H1 (cell line): ENCODE measurements at regions not wholly inside any gene's neighbourhood (a gene's known extent, or its start where the extent isn't known, plus 50 kb on each side); places are given as distances from the start of the nearest gene placed in this dataset.

ENCODE experiments used
- JUN ChIP-seq: IDR thresholded peaks from 2 replicates; pipeline ENCODE4 v1.6.1; 2011; ENCODE audit warnings: low read depth, mild to moderate bottlenecking, improper control_type of control experiment, low read length
- POLR2AphosphoS5 ChIP-seq: IDR thresholded peaks from 2 replicates; pipeline ENCODE4 v1.6.1; 2011; ENCODE audit warnings: low read depth, low read length
- TF ChIP-seq, protein P1 (sequence below), 3 experiments: IDR thresholded peaks; 1 replicate in 2 of 3; 2 replicates in 1 of 3; pipeline versions ENCODE4 v1.5.1 to v1.6.1; 2011; ENCODE audit warnings: low read length in 3 of 3, mild to moderate bottlenecking in 3 of 3, inconsistent platforms in 2 of 3, low read depth in 1 of 3, moderate library complexity in 1 of 3; ENCODE audit not compliant: insufficient read depth in 1 of 3; ENCODE audit errors: control extremely low read depth in 1 of 3
- TF ChIP-seq, protein P2 (sequence below): IDR thresholded peaks from 2 replicates; pipeline ENCODE4 v1.6.1; 2012; ENCODE audit warnings: low read length, inconsistent platforms

- TF ChIP-seq JUN (no peak), POLR2AphosphoS5 (no peak)
- TF ChIP-seq, protein P1, sequence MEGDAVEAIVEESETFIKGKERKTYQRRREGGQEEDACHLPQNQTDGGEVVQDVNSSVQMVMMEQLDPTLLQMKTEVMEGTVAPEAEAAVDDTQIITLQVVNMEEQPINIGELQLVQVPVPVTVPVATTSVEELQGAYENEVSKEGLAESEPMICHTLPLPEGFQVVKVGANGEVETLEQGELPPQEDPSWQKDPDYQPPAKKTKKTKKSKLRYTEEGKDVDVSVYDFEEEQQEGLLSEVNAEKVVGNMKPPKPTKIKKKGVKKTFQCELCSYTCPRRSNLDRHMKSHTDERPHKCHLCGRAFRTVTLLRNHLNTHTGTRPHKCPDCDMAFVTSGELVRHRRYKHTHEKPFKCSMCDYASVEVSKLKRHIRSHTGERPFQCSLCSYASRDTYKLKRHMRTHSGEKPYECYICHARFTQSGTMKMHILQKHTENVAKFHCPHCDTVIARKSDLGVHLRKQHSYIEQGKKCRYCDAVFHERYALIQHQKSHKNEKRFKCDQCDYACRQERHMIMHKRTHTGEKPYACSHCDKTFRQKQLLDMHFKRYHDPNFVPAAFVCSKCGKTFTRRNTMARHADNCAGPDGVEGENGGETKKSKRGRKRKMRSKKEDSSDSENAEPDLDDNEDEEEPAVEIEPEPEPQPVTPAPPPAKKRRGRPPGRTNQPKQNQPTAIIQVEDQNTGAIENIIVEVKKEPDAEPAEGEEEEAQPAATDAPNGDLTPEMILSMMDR (IDR thresholded peaks at IDR 0.05; ENCODE audit: control extremely low read depth in 1 of 3, insufficient read depth in 1 of 3, low read depth in 1 of 3, low read length in 3 of 3), result no peak
- TF ChIP-seq, protein P2, sequence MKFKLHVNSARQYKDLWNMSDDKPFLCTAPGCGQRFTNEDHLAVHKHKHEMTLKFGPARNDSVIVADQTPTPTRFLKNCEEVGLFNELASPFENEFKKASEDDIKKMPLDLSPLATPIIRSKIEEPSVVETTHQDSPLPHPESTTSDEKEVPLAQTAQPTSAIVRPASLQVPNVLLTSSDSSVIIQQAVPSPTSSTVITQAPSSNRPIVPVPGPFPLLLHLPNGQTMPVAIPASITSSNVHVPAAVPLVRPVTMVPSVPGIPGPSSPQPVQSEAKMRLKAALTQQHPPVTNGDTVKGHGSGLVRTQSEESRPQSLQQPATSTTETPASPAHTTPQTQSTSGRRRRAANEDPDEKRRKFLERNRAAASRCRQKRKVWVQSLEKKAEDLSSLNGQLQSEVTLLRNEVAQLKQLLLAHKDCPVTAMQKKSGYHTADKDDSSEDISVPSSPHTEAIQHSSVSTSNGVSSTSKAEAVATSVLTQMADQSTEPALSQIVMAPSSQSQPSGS, result no peak
Measured at GRCh38 chr2:136051725-136052048, 66.3 kb upstream of the DARS1 start.
